Activated T-helper 17 cell treated with anti-CD3 and anti-CD28 coated beads, Interleukin-2, amount 50 U/mL, for 72 hours (primary cell): ENCODE measurements at regions not wholly inside any gene's neighbourhood (a gene's known extent, or its start where the extent isn't known, plus 50 kb on each side); places are given as distances from the start of the nearest gene placed in this dataset.

Experiments used
- ATAC-seq: fragments of 150-1000 bp; cut with Tn5 transposase; replicated peaks from 2 replicates; pipeline ENCODE4 v1.10.0; 2021; ENCODE audit warnings: mild to moderate bottlenecking, moderate library complexity
- H3K27ac Mint-ChIP-seq: one replicate; pipeline ENCODE4 v1.8.0; 2022; ENCODE audit warnings: mixed read lengths
- H3K27me3 Mint-ChIP-seq: one replicate; pipeline ENCODE4 v1.8.0; 2022; ENCODE audit warnings: mixed read lengths
- H3K36me3 Mint-ChIP-seq: one replicate; pipeline ENCODE4 v1.8.0; 2022; ENCODE audit warnings: low read depth, mild to moderate bottlenecking, mixed read lengths
- H3K4me1 Mint-ChIP-seq: one replicate; pipeline ENCODE4 v1.8.0; 2022; ENCODE audit warnings: mixed read lengths
- H3K4me3 Mint-ChIP-seq: one replicate; pipeline ENCODE4 v1.8.0; 2022; ENCODE audit warnings: mild to moderate bottlenecking, mixed read lengths
- H3K9me3 Mint-ChIP-seq: one replicate; pipeline ENCODE4 v1.8.0; 2022; ENCODE audit warnings: mixed read lengths

DNA sequence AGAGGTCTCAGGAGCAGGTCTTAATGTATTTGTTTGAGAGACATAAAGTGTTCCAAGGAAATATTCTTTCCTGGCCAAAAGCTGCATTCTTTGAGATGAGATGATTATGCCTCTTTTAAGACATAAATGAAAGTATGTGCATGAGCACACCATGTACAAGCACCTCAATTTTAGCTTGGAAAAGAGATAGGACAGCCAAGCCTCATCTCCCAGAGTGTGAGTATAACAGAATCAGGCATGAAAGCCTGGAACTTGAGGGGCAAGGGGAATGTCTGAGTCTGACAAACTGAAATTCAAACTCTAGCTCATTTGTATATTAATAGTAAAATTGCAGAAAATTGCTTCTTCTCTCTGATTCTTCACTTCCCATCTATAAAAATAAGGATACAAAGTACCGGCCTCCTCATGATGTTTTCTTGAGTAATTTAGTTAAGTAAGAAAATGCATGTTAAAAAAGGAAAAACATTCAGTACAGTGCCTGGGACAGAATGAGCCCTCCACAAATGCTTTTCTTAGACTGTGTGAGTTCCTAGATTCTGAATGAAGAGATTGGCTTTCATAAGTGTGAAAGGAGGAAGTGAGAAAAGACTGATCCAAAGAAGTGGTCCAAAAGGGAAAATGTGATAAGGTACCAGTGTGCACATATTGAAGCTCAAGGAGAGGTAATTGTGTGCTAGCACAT is 1260.9 kb upstream of the SORCS1 start:
- Mint-ChIP-seq H3K36me3 (no peaks in the 10 kb centered on the region), H3K4me3 (no peak overlapping the region), H3K27ac (no peak overlapping the region), H3K9me3 (no peaks in the 10 kb centered on the region), H3K4me1 (no peaks in the 10 kb centered on the region), H3K27me3 (no peaks in the 10 kb centered on the region)
- ATAC-seq, result no peak

DNA sequence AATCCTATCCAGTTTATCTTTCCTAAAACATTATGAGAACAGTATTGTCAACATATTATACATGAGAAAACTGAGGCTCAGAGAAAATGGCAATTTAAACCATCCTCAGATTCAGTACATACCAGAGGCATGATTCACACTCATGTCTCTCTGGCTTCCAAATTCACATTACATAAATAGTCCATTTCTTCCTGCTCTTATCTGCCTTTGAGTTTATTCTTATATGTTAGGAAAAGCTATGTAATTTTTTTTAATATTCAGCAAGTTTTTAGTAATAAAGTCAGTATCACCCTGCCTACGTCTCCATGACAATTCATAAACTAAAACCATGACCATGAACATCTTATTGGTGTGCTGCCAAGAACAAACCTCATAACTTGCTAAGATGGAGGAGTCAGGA is 1260.2 kb upstream of the SORCS1 start:
- H3K36me3 Mint-ChIP-seq, result no peaks in the 10 kb centered on the region
- H3K27ac Mint-ChIP-seq, result no peak overlapping the region
- ATAC-seq, result no peak
- H3K4me3 Mint-ChIP-seq, result no peak overlapping the region
- no peaks in the 10 kb centered on the region for H3K27me3 Mint-ChIP-seq
- no peaks in the 10 kb centered on the region for H3K4me1 Mint-ChIP-seq
- no peaks in the 10 kb centered on the region for H3K9me3 Mint-ChIP-seq

DNA sequence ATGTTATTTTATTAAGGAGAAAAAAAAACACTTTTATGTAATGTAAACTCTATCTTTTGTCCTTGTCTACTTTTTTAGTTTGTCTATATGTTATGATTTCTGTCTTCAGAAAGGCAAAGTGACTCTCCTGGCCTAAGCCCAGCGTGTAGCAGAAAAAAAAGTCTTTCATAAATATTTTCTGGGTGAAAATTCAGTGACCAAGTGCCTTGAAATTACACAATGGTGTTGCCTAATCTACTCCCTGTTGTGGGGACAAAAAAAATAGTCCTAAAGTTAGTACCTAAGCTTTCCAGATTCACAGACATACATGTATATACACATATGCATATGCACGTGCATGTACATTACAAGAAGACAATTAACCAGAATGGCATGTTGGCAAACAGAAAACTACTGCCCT is 1257.8 kb upstream of the SORCS1 start:
- Mint-ChIP-seq H3K4me3 (no peak overlapping the region), H3K27me3 (no peaks in the 10 kb centered on the region), H3K27ac (no peak overlapping the region), H3K36me3 (no peaks in the 10 kb centered on the region), H3K9me3 (peaks cover 4% of the 10 kb centered on the region), H3K4me1 (no peaks in the 10 kb centered on the region)
- ATAC-seq, result no peak

DNA sequence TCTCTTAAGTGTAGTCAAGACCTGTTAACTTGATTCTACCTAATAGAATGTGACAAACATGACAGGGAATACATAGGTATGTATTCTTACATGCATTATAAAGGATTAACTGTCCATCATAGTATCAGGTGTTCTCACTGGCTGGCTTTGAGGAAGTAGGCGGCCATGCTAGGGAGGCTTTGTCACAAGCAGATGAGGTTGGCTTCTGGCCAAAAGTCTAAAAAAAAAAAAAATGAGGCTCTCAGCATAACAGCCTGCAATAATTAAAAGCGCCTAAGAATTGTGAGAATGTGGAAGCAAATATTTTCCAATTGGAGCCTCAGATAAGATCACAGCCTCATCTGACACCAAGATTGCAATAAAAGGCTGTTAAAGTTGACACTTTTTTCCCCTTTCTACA is 1256.8 kb upstream of the SORCS1 start:
- H3K27me3 Mint-ChIP-seq, result no peaks in the 10 kb centered on the region
- no peaks in the 10 kb centered on the region for H3K4me1 Mint-ChIP-seq
- no peak for ATAC-seq
- H3K4me3 Mint-ChIP-seq, result no peak overlapping the region
- H3K27ac Mint-ChIP-seq, result no peak overlapping the region
- no peaks in the 10 kb centered on the region for H3K36me3 Mint-ChIP-seq
- H3K9me3 Mint-ChIP-seq, result peaks cover 5% of the 10 kb centered on the region

DNA sequence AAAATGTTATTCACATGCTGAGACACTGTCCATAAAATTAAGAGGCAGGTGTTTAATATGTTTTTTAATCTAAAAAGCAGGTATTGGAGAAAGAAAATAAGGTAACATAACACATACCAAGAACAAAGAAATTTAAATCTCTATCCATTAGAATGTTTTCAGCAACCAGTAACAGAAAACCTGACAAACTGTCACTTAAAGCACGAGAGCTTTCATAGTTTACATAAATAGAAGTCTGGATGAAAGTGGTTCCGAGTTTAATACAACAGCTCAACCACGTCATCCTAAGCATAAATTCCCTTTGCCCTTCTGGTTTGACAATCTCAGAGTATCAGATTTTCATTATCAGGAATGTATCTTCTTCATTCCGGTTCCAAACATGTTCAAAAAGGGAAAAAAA is 1249.4 kb upstream of the SORCS1 start:
- Mint-ChIP-seq H3K27ac (no peak overlapping the region), H3K4me3 (no peak overlapping the region), H3K27me3 (no peaks in the 10 kb centered on the region), H3K36me3 (no peaks in the 10 kb centered on the region), H3K9me3 (peaks cover 14% of the 10 kb centered on the region), H3K4me1 (no peaks in the 10 kb centered on the region)
- ATAC-seq, result no peak

DNA sequence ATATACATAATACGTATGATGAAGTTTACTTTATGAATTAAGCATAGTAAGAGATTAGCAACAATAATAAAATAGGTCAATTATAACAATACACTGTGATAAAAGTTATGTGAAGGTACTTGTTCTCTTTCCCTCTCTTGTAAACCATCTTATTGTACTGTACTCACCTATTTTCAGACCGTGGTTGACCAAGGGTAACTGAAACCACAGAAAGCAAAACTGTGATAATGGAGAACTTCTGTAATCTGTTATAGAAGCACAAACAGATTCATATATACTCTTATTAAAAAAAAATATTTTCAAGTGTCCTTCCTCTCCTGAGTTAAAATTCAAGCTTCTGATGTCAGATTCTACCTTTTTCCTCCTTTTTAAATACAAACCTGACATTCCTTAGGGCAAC is 1247.8 kb upstream of the SORCS1 start:
- no peak overlapping the region for H3K4me3 Mint-ChIP-seq
- H3K27me3 Mint-ChIP-seq, result no peaks in the 10 kb centered on the region
- H3K4me1 Mint-ChIP-seq, result no peaks in the 10 kb centered on the region
- no peak overlapping the region for H3K27ac Mint-ChIP-seq
- H3K36me3 Mint-ChIP-seq, result no peaks in the 10 kb centered on the region
- H3K9me3 Mint-ChIP-seq, result peaks cover 10% of the 10 kb centered on the region
- ATAC-seq, result no peak

DNA sequence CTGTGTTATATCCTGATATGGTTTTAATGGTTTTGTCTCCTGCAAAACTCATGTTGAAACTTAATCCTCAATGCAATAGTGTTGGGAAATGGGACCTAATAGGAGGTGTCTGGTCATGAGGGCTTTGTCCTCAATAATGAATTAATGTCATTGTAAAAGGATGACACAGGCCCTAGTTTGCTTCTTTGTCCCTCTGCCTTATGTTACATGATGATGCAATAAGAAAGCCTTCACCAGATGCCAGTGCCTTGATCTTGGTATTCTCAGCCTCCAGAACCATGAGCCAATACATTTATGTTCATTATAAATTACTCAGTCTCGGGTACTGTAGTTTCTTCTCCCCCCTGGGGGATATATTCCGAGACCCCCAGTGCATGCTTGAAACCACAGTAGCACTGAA is 1247.4 kb upstream of the SORCS1 start:
- Mint-ChIP-seq H3K9me3 (peaks cover 10% of the 10 kb centered on the region), H3K36me3 (no peaks in the 10 kb centered on the region), H3K27ac (no peak overlapping the region), H3K27me3 (no peaks in the 10 kb centered on the region), H3K4me1 (no peaks in the 10 kb centered on the region), H3K4me3 (no peak overlapping the region)
- ATAC-seq, result no peak

DNA sequence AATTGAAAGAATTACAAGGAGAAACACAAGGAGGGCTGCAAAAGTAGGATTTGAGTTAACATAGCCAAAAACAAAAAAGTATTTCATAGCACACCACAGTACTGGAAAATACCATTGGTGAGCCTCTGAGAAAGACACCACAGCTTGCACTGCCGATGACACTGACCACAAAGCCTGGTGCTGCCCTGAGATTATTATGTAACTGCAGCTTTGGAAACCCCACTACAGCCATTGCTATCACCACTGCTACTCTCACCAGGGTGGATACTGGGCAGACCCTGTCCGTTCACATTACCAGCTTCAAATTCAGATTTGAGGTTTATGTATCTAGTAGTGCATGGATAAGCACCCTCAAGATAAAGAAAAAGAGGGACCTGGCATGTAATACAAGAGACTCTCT is 1246.7 kb upstream of the SORCS1 start:
- no peak for ATAC-seq

DNA sequence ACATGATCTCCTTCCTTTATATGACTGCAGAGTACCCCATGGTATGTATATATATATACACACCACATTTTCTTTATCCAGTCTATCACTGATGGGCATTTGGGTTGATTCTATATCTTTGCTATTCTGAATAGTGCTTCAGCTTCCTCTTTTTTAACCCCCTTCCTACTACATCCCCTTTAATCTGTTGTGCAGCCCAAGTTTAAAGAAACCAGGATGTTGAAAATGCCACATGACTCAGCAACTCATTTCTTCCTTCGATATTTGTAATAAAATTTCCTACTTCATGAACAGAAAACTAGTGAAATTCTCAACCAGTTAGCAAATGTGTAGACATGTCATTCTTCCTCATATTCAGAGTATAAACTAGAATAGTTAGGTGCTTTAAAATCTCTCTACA is 1245.7 kb upstream of the SORCS1 start:
- H3K9me3 Mint-ChIP-seq, result peaks cover 9% of the 10 kb centered on the region
- H3K27me3 Mint-ChIP-seq, result no peaks in the 10 kb centered on the region
- ATAC-seq, result no peak
- no peaks in the 10 kb centered on the region for H3K36me3 Mint-ChIP-seq
- H3K27ac Mint-ChIP-seq, result no peak overlapping the region
- no peak overlapping the region for H3K4me3 Mint-ChIP-seq
- H3K4me1 Mint-ChIP-seq, result no peaks in the 10 kb centered on the region

More for the DNA sequence above, 1246.7 kb upstream of the SORCS1 start:
- no peak overlapping the region for H3K27ac Mint-ChIP-seq
- peaks cover 8% of the 10 kb centered on the region for H3K9me3 Mint-ChIP-seq
- no peaks in the 10 kb centered on the region for H3K4me1 Mint-ChIP-seq
- no peaks in the 10 kb centered on the region for H3K27me3 Mint-ChIP-seq
- no peak overlapping the region for H3K4me3 Mint-ChIP-seq
- H3K36me3 Mint-ChIP-seq, result no peaks in the 10 kb centered on the region

DNA sequence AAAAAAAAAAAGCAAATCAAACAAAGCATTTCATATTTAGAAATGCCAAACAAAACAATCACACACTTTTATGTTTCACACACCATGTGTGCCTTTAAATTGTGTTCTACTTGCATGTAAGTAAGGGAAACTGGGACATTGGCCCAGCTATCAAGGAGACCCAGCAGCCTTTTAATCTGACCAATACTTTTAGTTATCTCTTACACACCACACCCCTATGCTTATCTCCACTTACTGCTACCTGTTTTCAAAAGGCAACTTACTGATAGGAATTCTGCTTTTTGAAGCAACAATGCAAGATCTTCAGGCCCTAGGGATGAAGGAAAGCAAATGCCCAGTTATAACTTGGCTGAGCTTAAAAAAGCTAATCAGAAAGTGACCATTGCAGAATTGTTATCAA is 1244.8 kb upstream of the SORCS1 start:
- H3K36me3 Mint-ChIP-seq, result no peaks in the 10 kb centered on the region
- no peak for ATAC-seq
- no peak overlapping the region for H3K27ac Mint-ChIP-seq
- no peaks in the 10 kb centered on the region for H3K27me3 Mint-ChIP-seq
- peaks cover 15% of the 10 kb centered on the region for H3K9me3 Mint-ChIP-seq
- no peak overlapping the region for H3K4me3 Mint-ChIP-seq
- no peaks in the 10 kb centered on the region for H3K4me1 Mint-ChIP-seq

DNA sequence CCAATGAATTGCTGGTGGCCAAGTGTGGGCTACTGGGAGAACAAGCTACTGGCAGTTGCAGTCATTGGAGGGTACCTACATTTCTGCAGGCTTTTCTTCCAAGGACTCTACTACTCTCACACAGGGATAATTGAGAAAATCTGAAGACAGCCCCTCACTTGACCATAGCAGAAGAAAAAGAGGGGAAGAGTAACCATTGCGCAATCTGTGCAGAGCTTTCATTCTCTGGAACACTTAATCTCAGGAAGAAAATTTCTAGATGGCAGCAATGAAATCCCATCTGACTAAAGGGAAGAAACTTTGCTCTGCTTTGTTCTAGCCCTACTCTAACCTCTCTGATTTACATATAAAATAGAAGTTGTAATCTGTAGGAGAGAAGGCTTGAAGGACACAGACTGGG is 1239.6 kb upstream of the SORCS1 start:
- Mint-ChIP-seq H3K36me3 (no peaks in the 10 kb centered on the region), H3K27me3 (no peaks in the 10 kb centered on the region), H3K27ac (no peak overlapping the region), H3K4me3 (no peak overlapping the region), H3K4me1 (no peaks in the 10 kb centered on the region), H3K9me3 (peaks cover 8% of the 10 kb centered on the region)
- no peak for ATAC-seq

DNA sequence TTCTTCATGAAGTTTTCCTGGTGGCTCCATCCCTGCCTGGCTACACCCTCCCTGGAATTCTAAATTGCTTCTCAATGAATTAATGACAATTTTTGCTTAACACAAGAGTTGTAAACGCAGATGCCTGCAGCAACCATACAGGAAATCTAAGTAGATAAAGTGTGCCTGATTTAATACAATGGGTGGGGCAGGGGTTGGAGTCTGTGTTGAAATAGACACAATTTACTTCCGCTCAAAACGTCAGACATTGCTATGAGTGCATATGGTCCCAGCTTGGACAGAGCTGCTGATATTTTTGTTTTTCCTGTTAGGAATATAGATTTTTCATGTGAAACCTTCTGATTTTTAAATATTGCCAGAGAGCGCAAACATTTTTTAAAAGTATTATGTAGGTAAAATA is 1235.0 kb upstream of the SORCS1 start:
- no peaks in the 10 kb centered on the region for H3K27me3 Mint-ChIP-seq
- peaks cover 12% of the 10 kb centered on the region for H3K9me3 Mint-ChIP-seq
- H3K4me3 Mint-ChIP-seq, result no peak overlapping the region
- H3K36me3 Mint-ChIP-seq, result no peaks in the 10 kb centered on the region
- ATAC-seq, result no peak
- H3K27ac Mint-ChIP-seq, result no peak overlapping the region
- H3K4me1 Mint-ChIP-seq, result no peaks in the 10 kb centered on the region

DNA sequence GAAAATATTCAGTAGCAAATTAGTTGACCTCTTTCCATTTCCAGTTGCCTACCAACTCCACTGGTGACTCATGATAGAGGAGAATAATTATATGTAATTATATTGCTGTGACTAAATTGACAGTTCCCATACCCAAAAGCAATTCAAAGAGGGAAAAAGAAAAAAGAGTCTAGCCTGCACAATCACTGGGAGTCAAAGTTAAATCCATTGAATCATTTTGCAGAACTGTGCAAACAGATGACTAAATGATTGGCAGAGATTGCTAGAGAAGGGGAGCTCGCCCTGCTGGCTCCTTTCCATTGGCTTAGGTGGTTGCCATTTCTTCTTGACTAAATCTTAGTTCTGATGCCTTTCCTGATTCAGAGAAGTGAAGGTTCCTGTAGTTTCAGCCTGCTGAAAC is 1228.6 kb upstream of the SORCS1 start:
- H3K9me3 Mint-ChIP-seq, result peaks cover 20% of the 10 kb centered on the region

DNA sequence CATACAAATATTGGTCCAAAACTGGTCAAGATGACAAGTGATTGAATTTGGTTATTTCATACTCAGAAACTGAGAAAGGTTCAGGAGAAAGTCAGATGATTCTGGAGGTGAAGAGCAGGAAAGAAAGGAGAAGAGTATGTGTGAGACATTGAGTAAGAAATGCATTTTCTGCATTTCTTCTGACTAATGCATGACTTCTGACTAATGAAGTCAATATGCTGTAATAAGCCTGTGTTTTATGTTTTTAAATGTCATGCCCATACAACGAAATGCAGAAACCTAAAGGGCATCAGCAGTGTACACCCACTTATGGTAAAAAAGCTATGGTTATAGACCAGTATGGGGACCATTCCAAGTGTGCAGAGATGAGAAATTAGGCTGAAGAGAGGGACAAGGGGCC is 1227.8 kb upstream of the SORCS1 start:
- Mint-ChIP-seq H3K9me3 (peaks cover 21% of the 10 kb centered on the region), H3K4me1 (no peaks in the 10 kb centered on the region), H3K27ac (no peak overlapping the region), H3K27me3 (no peaks in the 10 kb centered on the region), H3K36me3 (no peaks in the 10 kb centered on the region), H3K4me3 (no peak overlapping the region)
- ATAC-seq, result no peak

More for the DNA sequence above, 1228.6 kb upstream of the SORCS1 start:
- H3K27me3 Mint-ChIP-seq, result no peaks in the 10 kb centered on the region
- ATAC-seq, result no peak
- no peak overlapping the region for H3K27ac Mint-ChIP-seq
- no peaks in the 10 kb centered on the region for H3K4me1 Mint-ChIP-seq
- H3K4me3 Mint-ChIP-seq, result no peak overlapping the region
- no peaks in the 10 kb centered on the region for H3K36me3 Mint-ChIP-seq

DNA sequence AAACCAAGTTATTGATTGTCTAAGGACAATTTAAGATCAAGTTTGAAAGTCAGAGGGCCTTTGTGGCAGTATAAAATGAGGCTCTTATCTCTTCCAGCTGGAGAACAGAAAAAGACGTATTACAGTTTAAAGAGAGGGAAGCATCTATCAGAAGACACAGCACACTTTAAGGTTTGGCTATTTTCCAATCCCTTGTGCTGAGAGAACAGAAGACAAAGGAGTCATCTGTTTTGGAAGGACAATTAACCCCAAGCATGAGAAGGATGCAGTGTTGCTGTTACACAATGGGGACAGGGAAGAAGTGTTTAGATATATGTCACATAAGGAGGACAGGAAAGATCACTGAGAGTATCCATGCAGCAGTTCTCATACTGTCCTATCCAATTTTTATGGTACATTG is 1224.2 kb upstream of the SORCS1 start:
- Mint-ChIP-seq H3K4me3 (no peak overlapping the region), H3K27ac (no peak overlapping the region), H3K4me1 (no peaks in the 10 kb centered on the region), H3K9me3 (peaks cover 21% of the 10 kb centered on the region), H3K27me3 (no peaks in the 10 kb centered on the region), H3K36me3 (no peaks in the 10 kb centered on the region)
- ATAC-seq, result no peak

DNA sequence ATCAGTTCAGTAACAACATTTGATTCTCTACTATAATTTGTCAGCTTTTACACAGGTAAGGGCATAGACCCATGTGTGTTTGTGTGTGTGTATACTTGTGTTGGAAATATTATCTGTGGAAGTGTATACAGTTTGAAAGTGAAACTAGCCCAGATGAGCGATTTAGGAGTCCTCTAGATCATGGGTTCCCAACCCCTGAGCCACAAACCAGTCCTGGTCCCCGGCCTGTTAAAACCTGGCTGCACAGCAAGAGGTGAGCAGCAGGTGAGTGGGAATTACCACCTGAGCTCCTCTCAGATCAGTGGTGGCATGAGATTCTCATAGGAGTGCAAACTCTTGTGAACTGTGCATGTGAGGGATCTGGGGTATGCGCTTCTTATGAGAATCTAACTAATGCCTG is 1221.5 kb upstream of the SORCS1 start:
- Mint-ChIP-seq H3K4me1 (no peaks in the 10 kb centered on the region), H3K9me3 (peaks cover 26% of the 10 kb centered on the region), H3K27ac (no peak overlapping the region), H3K4me3 (no peak overlapping the region), H3K36me3 (no peaks in the 10 kb centered on the region), H3K27me3 (no peaks in the 10 kb centered on the region)
- ATAC-seq, result no peak
